ENCODE measurements at regions not wholly inside any gene's neighbourhood (a gene's known extent, or its start where the extent isn't known, plus 50 kb on each side); places are given as distances from the start of the nearest gene placed in this dataset.

GRCh38 chr14:22266142-22266442 is 322.9 kb downstream of the DAD1 start:
- no peaks in the 10 kb centered on the region for H3K27me3 ChIP-seq (ENCODE audit: low read depth)
- no peaks in the 10 kb centered on the region for H3K4me1 ChIP-seq
- no peak overlapping the region for H3K27ac ChIP-seq
- H3K36me3 ChIP-seq = no peaks in the 10 kb centered on the region
- intact Hi-C loops (cut with DNase I) = no loop called here
- no peak overlapping the region for H3K4me3 ChIP-seq
- TF ChIP-seq CTCF (IDR thresholded peaks at IDR 0.05) = no peak
- ATAC-seq = peak; percentile 48 to 54
- H3K9me3 ChIP-seq = no peaks in the 10 kb centered on the region
- DNase-seq = no peak

GRCh38 chr14:22265319-22266141 is 323.5 kb downstream of the DAD1 start:
- TF ChIP-seq CTCF (IDR thresholded peaks at IDR 0.05) = no peak
- ATAC-seq = peak; percentile 49 to 72
- H3K27ac ChIP-seq = no peak overlapping the region
- H3K36me3 ChIP-seq = no peaks in the 10 kb centered on the region
- no peaks in the 10 kb centered on the region for H3K27me3 ChIP-seq (ENCODE audit: low read depth)
- H3K4me3 ChIP-seq = no peak overlapping the region
- H3K9me3 ChIP-seq = no peaks in the 10 kb centered on the region
- H3K4me1 ChIP-seq = no peaks in the 10 kb centered on the region
- intact Hi-C loops (cut with DNase I) = no loop called here
- DNase-seq = no peak

GRCh38 chr14:22264759-22265158 is 324.3 kb downstream of the DAD1 start:
- Histone ChIP-seq H3K4me3 (no peak overlapping the region), H3K27ac (no peak overlapping the region), H3K9me3 (no peaks in the 10 kb centered on the region), H3K27me3 (ENCODE audit: low read depth) (no peaks in the 10 kb centered on the region), H3K36me3 (no peaks in the 10 kb centered on the region), H3K4me1 (no peaks in the 10 kb centered on the region)
- intact Hi-C loops (cut with DNase I) = no loop called here
- no peak for TF ChIP-seq CTCF (IDR thresholded peaks at IDR 0.05)
- DNase-seq (no peak), ATAC-seq (no peak)

GRCh38 chr14:22263961-22264360 is 325.1 kb downstream of the DAD1 start:
- Histone ChIP-seq H3K9me3 (no peaks in the 10 kb centered on the region), H3K27me3 (ENCODE audit: low read depth) (no peaks in the 10 kb centered on the region), H3K36me3 (no peaks in the 10 kb centered on the region), H3K4me3 (no peak overlapping the region), H3K4me1 (no peaks in the 10 kb centered on the region), H3K27ac (no peak overlapping the region)
- intact Hi-C loops (cut with DNase I) = no loop called here
- no peak for DNase-seq
- TF ChIP-seq CTCF (IDR thresholded peaks at IDR 0.05) = no peak
- ATAC-seq = peak in 1 of 2 donors; percentile 46

GRCh38 chr14:22262881-22263280 is 326.1 kb downstream of the DAD1 start:
- no peak overlapping the region for H3K4me3 ChIP-seq
- H3K9me3 ChIP-seq = no peaks in the 10 kb centered on the region
- intact Hi-C loops (cut with DNase I) = no loop called here
- DNase-seq (no peak), ATAC-seq (no peak)
- no peaks in the 10 kb centered on the region for H3K36me3 ChIP-seq
- TF ChIP-seq CTCF (IDR thresholded peaks at IDR 0.05) = no peak
- no peak overlapping the region for H3K27ac ChIP-seq
- no peaks in the 10 kb centered on the region for H3K27me3 ChIP-seq (ENCODE audit: low read depth)
- H3K4me1 ChIP-seq = no peaks in the 10 kb centered on the region
